Transverse colon (tissue), 4 donors: ENCODE measurements at regions not wholly inside any gene's neighbourhood (a gene's known extent, or its start where the extent isn't known, plus 50 kb on each side); places are given as distances from the start of the nearest gene placed in this dataset.

Source experiments
- DNase-seq: peaks from one replicate; pipeline ENCODE4 v3.0.0-alpha.2; 2019
- H3K27ac ChIP-seq, 4 donors: fragments of 200-600 bp; sonication (generic); 2 replicates each; pipeline ENCODE4 v1.5.1; 2016 to 2018; ENCODE audit warnings: inconsistent platforms in 4 of 4
- H3K27me3 ChIP-seq: fragments of 200-600 bp; sonication (generic); 2 replicates; pipeline ENCODE4 v1.5.1; 2017; ENCODE audit warnings: inconsistent platforms
- H3K36me3 ChIP-seq, 4 donors: fragments of 200-600 bp; sonication (generic); 2 replicates each; pipeline ENCODE4 v1.5.1; 2017 to 2019; ENCODE audit warnings: inconsistent platforms in 4 of 4
- H3K4me1 ChIP-seq, 4 donors: fragments of 200-600 bp; sonication (generic); 2 replicates each; pipeline ENCODE4 v1.5.1; 2017 to 2020; ENCODE audit warnings: inconsistent platforms in 4 of 4
- H3K4me3 ChIP-seq, 4 donors: fragments of 200-600 bp; sonication (generic); 1 replicate in 1 of 4; 2 replicates in 3 of 4; pipeline versions ENCODE4 v1.5.1 to v1.6.1; 2017 to 2019; ENCODE audit warnings: inconsistent platforms in 4 of 4
- H3K9me3 ChIP-seq, 2 donors: fragments of 200-600 bp; sonication (generic); 2 replicates each; pipeline ENCODE4 v1.5.1; 2017 to 2019; ENCODE audit warnings: inconsistent platforms in 2 of 2
- EP300 ChIP-seq: sonication (generic); formaldehyde crosslinking; IDR thresholded peaks from one replicate; pipeline ENCODE4 v1.6.1; 2017; ENCODE audit warnings: antibody characterized with exemption, low read depth
- POLR2A ChIP-seq: fragments of 450-650 bp; IDR thresholded peaks from one replicate; pipeline ENCODE4 v1.6.1; 2016; ENCODE audit warnings: antibody characterized with exemption, mild to moderate bottlenecking, moderate library complexity
- POLR2AphosphoS5 ChIP-seq, 3 donors: sonication (generic); formaldehyde crosslinking; IDR thresholded peaks; one replicate each; pipeline ENCODE4 v1.6.1; 2016; ENCODE audit warnings: antibody characterized with exemption in 3 of 3
- WGBS, 2 donors: methylation state at CpG; one replicate each; pipeline ENCODE4 v1.1.5; 2018; ENCODE audit warnings: low coverage in 1 of 2; 5-methylcytosine and 5-hydroxymethylcytosine counted together
- in situ Hi-C, 4 donors: fragments of 200-750 bp; cut with MboI; loops; one replicate each; pipeline versions ENCODE4 v1.15.0 to v1.15.1; 2017; ENCODE audit warnings: low sequenced_read_pairs in 3 of 4, low pct_ligation_motif_present in 1 of 4, low pct_unique_long_range_greater_than_20kb in 1 of 4
- intact Hi-C: fragments of 100-400 bp; cut with DNase I; formaldehyde crosslinking; loops from one replicate; pipeline ENCODE4 v1.15.1; 2023; ENCODE audit warnings: low total_unique reads
- TF ChIP-seq, protein P1 (sequence below), 5 experiments: fragments of 200-600 bp in 3 of 5; fragments of 450-650 bp in 2 of 5; sonication (generic) in 3 of 5; IDR thresholded peaks; 1 replicate in 2 of 5; 2 replicates in 3 of 5; pipeline ENCODE4 v1.5.1; 2016 to 2017; ENCODE audit warnings: antibody characterized with exemption in 5 of 5, inconsistent platforms in 3 of 5, mild to moderate bottlenecking in 2 of 5, moderate library complexity in 1 of 5

DNA sequence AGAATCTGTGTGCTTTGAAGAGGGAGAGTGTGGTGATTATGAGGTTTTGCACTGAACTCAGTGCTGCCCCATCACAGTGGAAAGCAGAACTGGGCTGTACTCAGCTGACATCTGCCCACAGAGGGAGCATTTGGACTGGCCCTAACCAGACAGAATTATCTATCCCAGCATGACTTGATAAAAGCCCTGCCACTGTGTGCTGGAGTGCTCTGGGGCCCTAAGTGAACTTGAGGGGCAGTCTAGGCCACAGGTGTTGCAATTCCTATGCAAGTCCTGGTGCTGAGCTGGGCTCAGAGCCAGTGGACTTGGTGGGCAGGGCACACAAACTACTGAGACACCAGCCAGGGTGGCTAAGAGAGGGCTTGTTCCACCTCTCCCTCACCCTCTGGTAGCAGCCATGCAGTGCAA is 269.2 kb upstream of the CTNNB1 start:
- Histone ChIP-seq H3K9me3 (no peaks in the 10 kb centered on the region), H3K4me1 (no peaks in the 10 kb centered on the region), H3K4me3 (no peak overlapping the region), H3K27me3 (no peaks in the 10 kb centered on the region), H3K36me3 (no peaks in the 10 kb centered on the region), H3K27ac (no peak overlapping the region)
- no peak for DNase-seq
- intact Hi-C loops, result no loop called here
- in situ Hi-C loops, result no loop called here
- TF ChIP-seq POLR2AphosphoS5 (IDR thresholded peaks at IDR 0.05), result no peak
- TF ChIP-seq POLR2A, result no peak
- no peak for TF ChIP-seq EP300
- TF ChIP-seq, protein P1, sequence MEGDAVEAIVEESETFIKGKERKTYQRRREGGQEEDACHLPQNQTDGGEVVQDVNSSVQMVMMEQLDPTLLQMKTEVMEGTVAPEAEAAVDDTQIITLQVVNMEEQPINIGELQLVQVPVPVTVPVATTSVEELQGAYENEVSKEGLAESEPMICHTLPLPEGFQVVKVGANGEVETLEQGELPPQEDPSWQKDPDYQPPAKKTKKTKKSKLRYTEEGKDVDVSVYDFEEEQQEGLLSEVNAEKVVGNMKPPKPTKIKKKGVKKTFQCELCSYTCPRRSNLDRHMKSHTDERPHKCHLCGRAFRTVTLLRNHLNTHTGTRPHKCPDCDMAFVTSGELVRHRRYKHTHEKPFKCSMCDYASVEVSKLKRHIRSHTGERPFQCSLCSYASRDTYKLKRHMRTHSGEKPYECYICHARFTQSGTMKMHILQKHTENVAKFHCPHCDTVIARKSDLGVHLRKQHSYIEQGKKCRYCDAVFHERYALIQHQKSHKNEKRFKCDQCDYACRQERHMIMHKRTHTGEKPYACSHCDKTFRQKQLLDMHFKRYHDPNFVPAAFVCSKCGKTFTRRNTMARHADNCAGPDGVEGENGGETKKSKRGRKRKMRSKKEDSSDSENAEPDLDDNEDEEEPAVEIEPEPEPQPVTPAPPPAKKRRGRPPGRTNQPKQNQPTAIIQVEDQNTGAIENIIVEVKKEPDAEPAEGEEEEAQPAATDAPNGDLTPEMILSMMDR (IDR thresholded peaks at IDR 0.05), result no peak

DNA sequence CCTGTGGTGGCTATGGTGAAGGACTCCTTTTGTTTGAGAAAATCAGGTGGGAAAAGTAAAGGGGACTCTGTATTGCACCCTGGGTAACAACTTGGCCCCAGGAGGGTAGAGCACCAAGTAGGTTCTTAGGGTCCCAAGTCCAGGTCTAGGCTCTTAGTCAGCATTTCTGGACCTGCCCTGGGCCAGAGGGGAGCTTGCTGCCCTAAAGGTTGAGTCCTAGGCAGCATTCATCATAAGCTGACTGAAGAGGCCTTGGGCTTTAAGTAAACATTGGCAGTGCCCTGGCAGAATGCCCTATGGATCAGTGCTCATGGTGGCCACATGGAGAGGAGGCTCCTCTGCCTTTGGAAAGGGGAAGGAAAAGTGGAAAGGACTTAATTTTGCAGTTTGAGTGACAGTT is 268.5 kb upstream of the CTNNB1 start:
- no peak for DNase-seq
- in situ Hi-C loops (no loop called here), intact Hi-C loops (no loop called here)
- Histone ChIP-seq H3K27me3 (no peaks in the 10 kb centered on the region), H3K4me1 (no peaks in the 10 kb centered on the region), H3K4me3 (no peak overlapping the region), H3K9me3 (no peaks in the 10 kb centered on the region), H3K27ac (no peak overlapping the region), H3K36me3 (no peaks in the 10 kb centered on the region)
- no peak for TF ChIP-seq POLR2AphosphoS5 (IDR thresholded peaks at IDR 0.05)
- TF ChIP-seq, protein P1 (IDR thresholded peaks at IDR 0.05), result no peak
- TF ChIP-seq POLR2A, result no peak
- no peak for TF ChIP-seq EP300

DNA sequence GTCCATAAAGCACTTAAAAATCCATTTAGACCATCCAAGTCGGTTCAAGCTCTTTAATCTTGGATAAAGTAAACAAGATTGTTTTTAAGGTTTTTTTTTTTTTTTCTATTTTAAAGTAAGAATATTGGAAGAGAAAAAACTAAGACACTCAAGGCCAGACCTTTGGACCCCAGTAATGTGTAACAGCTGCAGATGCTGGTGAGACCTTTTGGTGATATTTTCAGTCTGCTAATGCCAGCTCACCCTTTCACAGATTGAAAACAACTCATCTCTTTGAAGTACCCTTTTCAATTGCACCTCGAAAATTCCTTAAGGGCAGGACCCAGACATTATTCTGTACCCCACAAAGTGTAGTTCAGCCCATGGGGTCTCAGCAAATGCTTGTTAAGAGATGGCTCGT is 260.7 kb upstream of the CTNNB1 start:
- no peak for DNase-seq
- TF ChIP-seq EP300 (no peak), POLR2A (no peak), POLR2AphosphoS5 (IDR thresholded peaks at IDR 0.05) (no peak)
- TF ChIP-seq, protein P1 (IDR thresholded peaks at IDR 0.05), result no peak
- peaks cover 0 to 12% (median 10%) of the 10 kb centered on the region in 4 donors for H3K4me1 ChIP-seq
- H3K36me3 ChIP-seq, result no peaks in the 10 kb centered on the region
- in situ Hi-C loops, result no loop called here
- 11 to 57% methylated on average over 1 to 3 of the region's 3 CpGs for WGBS, 2 donors
- H3K27ac ChIP-seq, result no peak overlapping the region
- no peaks in the 10 kb centered on the region for H3K27me3 ChIP-seq
- intact Hi-C loops, result no loop called here
- H3K9me3 ChIP-seq, result no peaks in the 10 kb centered on the region
- no peak overlapping the region for H3K4me3 ChIP-seq

DNA sequence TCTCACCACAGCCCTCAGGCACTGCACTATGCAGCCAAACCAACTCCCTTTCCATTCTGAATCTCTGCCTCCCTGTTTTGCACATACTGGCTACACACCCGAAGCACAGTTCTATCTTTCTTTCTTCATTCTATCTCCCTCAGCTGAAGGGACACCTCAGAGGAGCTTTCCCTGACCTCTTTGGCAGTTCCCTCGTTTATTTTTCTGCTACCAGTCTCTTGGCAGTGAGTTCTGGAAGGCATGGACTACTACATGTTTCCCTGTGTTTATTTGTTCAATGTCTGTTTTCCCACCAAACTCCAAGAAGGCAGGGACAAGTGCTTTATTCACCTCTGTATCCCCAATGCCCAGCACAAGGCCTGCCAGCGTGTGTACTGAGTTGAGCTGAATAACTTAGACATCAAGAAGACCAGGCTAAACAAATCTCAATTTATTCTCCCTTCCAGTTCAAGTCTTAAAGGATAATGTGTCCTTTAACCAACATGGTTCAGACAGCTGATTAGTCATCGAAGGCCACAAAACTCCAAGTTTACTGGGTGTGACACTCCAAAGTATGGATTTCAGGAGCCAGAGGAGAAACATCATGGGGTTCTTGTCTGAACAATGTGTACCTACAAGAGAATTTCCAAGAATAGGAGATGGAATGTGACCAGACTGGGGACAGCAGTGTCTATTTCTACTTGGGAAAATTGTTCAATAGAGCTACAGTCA is 260.1 kb upstream of the CTNNB1 start:
- in situ Hi-C loops, result no loop called here
- Histone ChIP-seq H3K27me3 (no peaks in the 10 kb centered on the region), H3K36me3 (no peaks in the 10 kb centered on the region), H3K4me3 (no peak overlapping the region), H3K9me3 (no peaks in the 10 kb centered on the region), H3K4me1 (peaks cover 0 to 12% (median 10%) of the 10 kb centered on the region in 4 donors), H3K27ac (no peak overlapping the region)
- TF ChIP-seq POLR2AphosphoS5 (IDR thresholded peaks at IDR 0.05), result no peak
- TF ChIP-seq, protein P1 (IDR thresholded peaks at IDR 0.05), result no peak
- no peak for TF ChIP-seq EP300
- no peak for TF ChIP-seq POLR2A
- 48 to 50% methylated on average over 2 to 4 of the region's 4 CpGs for WGBS, 2 donors
- intact Hi-C loops, result no loop called here
- DNase-seq, result no peak
